Activated CD4-positive, CD25-positive, alpha-beta regulatory T cell treated with anti-CD3 and anti-CD28 coated beads, Interleukin-2, amount 50 U/mL, for 24 hours (primary cell): ENCODE measurements at regions not wholly inside any gene's neighbourhood (a gene's known extent, or its start where the extent isn't known, plus 50 kb on each side); places are given as distances from the start of the nearest gene placed in this dataset.

Source experiments
- ATAC-seq, 2 donors: fragments of 150-1000 bp; cut with Tn5 transposase; one replicate each; pipeline ENCODE4 v1.10.0; 2021; ENCODE audit warnings: mild to moderate bottlenecking in 1 of 2, moderate library complexity in 1 of 2

- ATAC-seq, result no peak
These were observed 352.6 kb downstream of the GPR37 start for GRCh38 chr7:124413029-124413428.

GRCh38 chr7:124412531-124412930, 353.1 kb downstream of the GPR37 start:
- ATAC-seq, result no peak

GRCh38 chr7:124411796-124412195, 353.8 kb downstream of the GPR37 start:
- no peak for ATAC-seq

- no peak for ATAC-seq
These were observed 362.0 kb downstream of the GPR37 start for GRCh38 chr7:124403587-124403986.

DNA sequence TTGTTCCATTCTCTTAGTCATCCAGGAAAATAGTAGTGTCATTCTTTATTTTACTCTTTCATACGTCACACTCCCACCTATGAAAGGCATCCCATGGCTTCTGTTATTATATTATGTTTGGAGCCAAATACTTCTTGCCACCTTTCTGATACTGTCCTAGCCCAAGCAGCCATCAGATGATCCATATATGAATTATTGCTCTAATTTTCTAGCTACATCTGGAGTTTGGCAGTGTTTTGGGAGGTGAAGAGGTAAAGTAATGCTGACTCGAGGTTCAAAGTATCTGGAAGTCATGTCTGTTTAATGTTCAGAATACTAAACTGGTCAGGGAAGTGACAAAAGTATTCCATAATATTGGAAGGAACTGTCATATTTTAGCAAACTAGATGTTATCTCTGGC, 362.5 kb downstream of the GPR37 start:
- no peak for ATAC-seq

DNA sequence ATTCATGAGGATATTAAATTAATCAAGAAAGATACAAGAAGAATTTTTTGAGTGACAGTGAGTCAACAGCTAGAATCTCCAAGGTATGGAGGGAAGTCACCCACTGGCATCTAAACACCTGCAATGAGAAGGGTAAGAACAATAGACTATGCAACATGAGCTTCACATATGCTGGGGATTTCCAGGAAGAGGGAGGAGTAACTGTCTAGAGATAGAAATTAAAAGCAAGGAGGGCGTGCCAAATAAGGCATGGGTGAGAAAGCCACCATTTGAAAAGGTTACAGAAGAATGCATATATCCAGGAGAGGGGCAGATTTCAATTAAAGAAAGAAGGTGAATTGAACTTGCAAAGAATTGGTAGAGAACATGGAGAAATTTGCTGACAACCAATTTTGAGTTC, 365.7 kb downstream of the GPR37 start:
- ATAC-seq, result no peak

GRCh38 chr7:124398937-124399552, 366.2 kb upstream of the TMEM229A start:
- ATAC-seq, result no peak

DNA sequence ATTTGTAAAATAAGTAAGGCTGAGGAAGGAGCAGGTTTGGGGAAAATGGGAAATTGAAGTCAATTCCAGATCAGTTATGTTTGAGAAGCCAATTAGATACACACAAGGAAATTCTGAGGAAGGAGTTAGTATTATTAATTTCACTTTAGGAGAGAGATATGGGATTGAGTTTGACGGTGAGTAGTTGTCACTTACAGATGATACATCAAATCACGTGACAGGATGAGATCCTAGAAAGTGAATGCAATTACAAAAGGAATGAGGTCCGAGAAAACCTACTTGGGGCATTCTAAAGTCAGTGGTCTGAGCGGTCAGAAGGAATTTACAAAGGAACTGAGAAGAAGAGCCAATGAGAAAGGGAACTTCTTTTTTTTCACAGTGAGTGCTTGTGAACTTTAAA, 364.3 kb upstream of the TMEM229A start:
- no peak for ATAC-seq

DNA sequence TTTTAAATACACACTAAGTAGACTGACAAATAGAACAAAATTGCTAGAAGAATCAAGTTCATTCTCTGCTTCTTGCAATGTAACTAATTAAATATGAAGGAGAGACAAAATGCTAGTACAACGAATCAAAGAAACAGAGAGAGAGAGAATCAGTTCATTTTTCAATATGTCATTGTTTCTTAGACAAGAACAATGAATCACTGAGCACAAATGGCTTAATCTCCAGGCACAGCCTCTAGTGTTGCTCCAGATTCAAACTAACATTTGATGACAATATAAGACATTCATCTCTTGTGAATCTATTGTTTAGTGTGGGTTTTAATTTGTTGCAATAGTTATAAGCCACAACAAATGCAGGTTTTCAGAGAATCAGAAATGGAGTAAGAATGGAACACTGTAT, 357.4 kb upstream of the TMEM229A start:
- no peak for ATAC-seq

DNA sequence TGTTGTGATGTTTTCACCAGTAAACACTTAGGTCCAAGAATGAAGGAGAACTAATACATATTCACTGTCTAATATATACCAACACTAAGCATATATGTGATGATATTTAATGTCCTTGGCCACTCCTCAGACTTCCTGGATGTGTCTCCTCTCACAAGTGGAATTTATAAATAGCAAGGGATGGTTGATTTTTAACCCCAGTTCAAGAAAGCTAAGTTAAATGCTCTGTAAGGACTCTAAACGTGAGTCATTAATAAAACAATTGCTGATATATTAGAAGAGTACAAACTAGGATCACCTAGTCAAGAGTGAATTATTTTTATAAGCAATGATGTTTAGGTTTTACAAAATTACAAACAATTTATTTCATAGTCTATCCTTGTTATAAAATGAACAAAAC, 355.9 kb upstream of the TMEM229A start:
- no peak for ATAC-seq

DNA sequence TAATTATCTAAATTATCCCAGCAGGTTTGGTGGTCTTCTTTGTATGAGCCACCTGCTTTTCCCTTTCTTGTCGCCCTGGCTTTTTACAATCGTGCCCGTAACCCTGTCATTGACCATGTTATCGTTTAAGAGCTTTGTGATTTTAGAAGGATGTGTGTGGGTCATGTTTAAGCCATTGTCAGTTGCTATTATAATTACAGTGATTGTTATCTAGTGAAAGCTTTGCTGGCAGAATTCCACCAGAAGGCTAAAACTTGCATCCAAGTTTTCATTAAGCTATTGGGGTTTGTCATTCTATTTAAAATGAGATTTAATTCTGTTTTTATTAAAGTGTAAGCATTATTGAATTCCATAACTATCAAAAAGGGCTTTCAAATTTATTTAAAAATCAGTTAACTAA, 354.2 kb upstream of the TMEM229A start:
- ATAC-seq, result no peak

DNA sequence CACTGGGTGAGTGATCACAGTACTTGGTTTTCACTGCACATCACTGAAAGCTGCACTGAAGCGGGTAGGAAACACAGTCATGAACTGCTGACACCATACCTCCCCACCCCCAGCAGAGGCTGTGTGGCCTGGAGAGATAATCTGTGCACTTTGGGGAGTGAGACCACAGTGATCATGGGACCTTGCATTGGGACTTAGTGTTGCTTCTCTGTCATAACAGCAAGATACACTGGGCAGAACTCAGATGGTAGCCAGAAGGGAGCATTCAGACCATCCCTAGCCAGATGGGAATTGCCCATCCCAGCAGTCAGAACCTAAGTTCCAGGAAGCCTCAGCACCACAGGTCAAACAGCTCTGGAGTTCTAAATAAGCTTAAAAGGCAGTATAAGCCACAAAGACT, 346.4 kb upstream of the TMEM229A start:
- ATAC-seq, result no peak

GRCh38 chr7:124376111-124376510, 343.2 kb upstream of the TMEM229A start:
- ATAC-seq, result no peak

- ATAC-seq, result no peak
These were observed 342.5 kb upstream of the TMEM229A start for GRCh38 chr7:124375391-124375790.

- no peak for ATAC-seq
These were observed 336.4 kb upstream of the TMEM229A start for GRCh38 chr7:124369310-124369709.

- ATAC-seq, result no peak
These were observed 333.3 kb upstream of the TMEM229A start for GRCh38 chr7:124366118-124366517.

- ATAC-seq, result no peak
These were observed 331.4 kb upstream of the TMEM229A start for GRCh38 chr7:124364283-124364682.

GRCh38 chr7:124354201-124354600, 321.3 kb upstream of the TMEM229A start:
- no peak for ATAC-seq

DNA sequence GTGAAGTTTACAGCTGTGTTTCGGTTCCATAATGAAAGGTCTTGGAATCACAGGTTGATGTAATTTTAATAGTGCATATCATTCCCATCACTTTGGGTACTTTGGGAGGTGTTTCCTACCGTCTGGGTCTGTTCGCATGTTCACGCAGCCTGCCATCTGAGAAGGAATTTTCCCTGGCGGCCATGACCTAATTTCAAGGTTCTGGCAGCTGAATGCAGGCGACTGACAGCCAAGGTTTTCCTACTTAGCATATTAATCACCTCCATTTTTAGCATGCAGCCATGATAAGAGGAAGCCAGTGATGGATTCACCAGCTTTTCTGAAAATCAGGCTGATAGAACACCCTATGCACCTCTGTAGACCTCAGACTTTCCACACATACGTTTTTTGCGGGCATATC, 319.1 kb upstream of the TMEM229A start:
- no peak for ATAC-seq

DNA sequence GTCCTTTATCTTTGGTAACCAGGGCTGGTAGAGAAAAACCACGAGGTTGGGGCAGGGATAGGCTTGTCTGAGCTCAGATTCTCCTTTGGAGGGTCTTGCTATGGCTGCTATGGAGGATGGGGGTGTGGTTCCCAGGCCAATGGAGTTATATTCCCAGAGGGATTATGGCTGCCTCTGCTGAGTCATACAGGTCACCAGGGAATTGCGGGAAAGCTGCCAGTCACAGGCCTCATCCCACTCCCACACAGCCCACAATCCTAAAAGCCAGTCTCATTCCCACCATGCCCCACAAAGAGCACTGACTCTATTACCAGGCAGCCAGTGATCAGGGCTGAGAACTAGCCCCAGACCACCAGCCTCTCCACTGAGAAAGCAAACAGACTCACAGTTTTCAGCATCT, 316.6 kb upstream of the TMEM229A start:
- ATAC-seq, result no peak

- ATAC-seq, result no peak
These were observed 306.0 kb upstream of the TMEM229A start for GRCh38 chr7:124338861-124339260.

- ATAC-seq, result no peak
These were observed 298.0 kb upstream of the TMEM229A start for GRCh38 chr7:124330731-124331407.

DNA sequence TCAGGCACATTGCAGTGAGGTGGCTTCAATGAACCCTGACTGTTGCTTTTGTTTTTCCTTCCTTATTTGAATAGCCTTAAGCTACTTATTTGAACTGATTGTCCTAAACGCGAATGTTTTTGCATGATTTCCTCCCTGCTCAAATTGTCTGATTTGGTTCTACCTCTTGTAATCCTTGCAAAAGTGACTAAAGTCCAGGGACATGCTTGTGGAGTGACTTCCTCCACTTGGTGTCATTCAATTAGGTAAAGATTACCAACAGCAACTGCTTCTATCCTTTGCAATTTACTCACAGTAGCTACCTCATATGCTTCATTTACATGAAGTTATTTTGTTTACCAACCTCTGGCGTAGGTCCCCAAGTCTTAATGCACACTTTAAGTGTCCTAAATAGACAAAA, 295.9 kb upstream of the TMEM229A start:
- ATAC-seq, result no peak

DNA sequence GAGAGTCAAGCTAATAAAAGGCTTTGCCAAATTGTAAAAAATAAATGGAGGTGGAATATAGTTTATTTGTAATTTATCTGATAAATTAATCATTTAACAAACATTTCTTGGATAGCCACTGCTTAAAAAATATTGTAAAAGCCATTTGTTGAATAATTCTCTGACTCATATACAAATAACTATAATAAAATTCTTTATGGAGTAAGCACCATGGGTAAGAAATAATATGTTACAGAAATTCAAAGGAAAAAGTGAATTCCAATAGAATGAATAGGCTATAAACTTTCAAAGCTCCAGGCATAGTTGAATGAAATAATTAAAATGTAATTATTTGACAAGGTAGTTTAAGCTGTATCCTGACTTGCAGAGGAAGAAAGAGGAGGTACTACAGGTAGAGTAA, 291.4 kb upstream of the TMEM229A start:
- no peak for ATAC-seq

DNA sequence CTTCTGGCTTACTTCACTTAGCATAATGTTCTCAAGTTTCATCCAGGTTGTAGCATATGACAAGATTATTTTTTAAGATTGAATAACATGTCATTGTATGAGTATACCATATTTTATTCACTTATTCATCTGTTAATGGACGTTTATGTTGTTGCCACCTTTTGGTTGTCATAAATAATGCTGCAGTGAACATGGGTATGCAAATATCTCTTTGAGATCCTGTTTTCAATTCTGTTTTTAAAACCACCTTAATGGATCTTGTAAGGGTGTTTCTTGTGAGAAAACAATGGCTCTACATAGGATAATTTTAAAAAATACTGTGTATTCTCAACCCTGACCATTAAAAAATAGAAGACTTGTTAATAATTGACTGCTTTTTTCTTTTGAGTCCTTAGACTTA, 290.7 kb upstream of the TMEM229A start:
- ATAC-seq, result no peak
